Stomach (tissue), 4 donors: ENCODE measurements at regions not wholly inside any gene's neighbourhood (a gene's known extent, or its start where the extent isn't known, plus 50 kb on each side); places are given as distances from the start of the nearest gene placed in this dataset.

Experiments
- POLR2A ChIP-seq, 4 donors: fragments of 450-650 bp; IDR thresholded peaks; one replicate each; pipeline ENCODE4 v1.6.1; 2016; ENCODE audit warnings: antibody characterized with exemption in 4 of 4, control low read depth in 2 of 4, mild to moderate bottlenecking in 1 of 4, moderate library complexity in 1 of 4
- POLR2AphosphoS5 ChIP-seq, 3 donors: sonication (generic); formaldehyde crosslinking; IDR thresholded peaks; one replicate each; pipeline ENCODE4 v1.6.1; 2016; ENCODE audit warnings: antibody characterized with exemption in 3 of 3
- TF ChIP-seq, protein P1 (sequence below), 7 experiments: fragments of 450-650 bp in 4 of 7; fragments of 200-600 bp in 3 of 7; sonication (generic) in 3 of 7; IDR thresholded peaks; one replicate each; pipeline ENCODE4 v1.5.1; 2016 to 2019; ENCODE audit warnings: antibody characterized with exemption in 7 of 7, control low read depth in 2 of 7, mild to moderate bottlenecking in 1 of 7

DNA sequence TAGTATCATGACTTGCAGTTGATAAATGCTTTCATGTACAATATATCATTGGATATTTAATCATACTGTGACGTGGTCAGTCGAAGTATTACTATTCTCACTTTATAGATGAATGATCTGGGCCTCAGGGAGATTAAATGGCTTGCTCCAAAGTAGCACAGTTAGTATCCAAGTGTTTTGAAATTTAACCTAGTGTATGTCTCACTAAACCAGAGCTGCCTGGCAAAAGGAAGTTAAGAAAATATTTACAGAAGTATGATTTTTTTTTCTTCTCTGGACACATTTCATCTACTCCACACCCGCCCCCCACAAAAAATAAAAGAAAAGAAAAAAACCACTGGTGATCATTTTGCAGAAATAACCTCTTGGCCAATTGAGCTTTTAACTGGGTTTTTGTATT lies 71.9 kb upstream of the CXADR start:
- TF ChIP-seq, protein P1, sequence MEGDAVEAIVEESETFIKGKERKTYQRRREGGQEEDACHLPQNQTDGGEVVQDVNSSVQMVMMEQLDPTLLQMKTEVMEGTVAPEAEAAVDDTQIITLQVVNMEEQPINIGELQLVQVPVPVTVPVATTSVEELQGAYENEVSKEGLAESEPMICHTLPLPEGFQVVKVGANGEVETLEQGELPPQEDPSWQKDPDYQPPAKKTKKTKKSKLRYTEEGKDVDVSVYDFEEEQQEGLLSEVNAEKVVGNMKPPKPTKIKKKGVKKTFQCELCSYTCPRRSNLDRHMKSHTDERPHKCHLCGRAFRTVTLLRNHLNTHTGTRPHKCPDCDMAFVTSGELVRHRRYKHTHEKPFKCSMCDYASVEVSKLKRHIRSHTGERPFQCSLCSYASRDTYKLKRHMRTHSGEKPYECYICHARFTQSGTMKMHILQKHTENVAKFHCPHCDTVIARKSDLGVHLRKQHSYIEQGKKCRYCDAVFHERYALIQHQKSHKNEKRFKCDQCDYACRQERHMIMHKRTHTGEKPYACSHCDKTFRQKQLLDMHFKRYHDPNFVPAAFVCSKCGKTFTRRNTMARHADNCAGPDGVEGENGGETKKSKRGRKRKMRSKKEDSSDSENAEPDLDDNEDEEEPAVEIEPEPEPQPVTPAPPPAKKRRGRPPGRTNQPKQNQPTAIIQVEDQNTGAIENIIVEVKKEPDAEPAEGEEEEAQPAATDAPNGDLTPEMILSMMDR (IDR thresholded peaks at IDR 0.05) = no peak
- no peak for TF ChIP-seq POLR2A (IDR thresholded peaks at IDR 0.05)
- TF ChIP-seq POLR2AphosphoS5 (IDR thresholded peaks at IDR 0.05) = no peak
